ACHN (cell line): ENCODE measurements at regions not wholly inside any gene's neighbourhood (a gene's known extent, or its start where the extent isn't known, plus 50 kb on each side); places are given as distances from the start of the nearest gene placed in this dataset.

Source experiments
- DNase-seq: peaks from one replicate; pipeline ENCODE4 v3.0.0-alpha.2; 2015
- in situ Hi-C: cut with HindIII; loops from 2 replicates; pipeline ENCODE4 v1.10.0; 2017; ENCODE audit warnings: low sequenced_read_pairs, low pct_ligation_motif_present, low pct_unique_long_range_greater_than_20kb

DNA sequence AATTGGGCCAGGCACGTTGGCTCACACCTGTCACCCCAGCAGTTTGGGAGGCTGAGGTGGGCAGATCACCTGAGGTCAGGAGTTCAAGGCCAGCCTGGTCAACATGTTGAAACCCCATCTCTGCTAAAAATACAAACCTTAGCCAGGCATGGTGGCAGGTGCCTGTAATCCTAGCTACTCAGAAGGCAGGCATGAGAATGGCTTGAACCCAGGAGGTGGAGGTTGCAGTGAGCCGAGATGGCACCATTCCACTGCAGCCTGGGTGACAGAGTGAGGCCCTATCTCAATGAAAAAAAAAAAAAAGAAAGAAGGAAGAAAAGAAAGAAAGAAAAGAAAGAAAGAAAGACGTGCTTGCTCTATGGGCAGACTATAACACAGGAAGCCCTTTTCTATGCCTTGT, 84.4 kb downstream of the FOXL1 start:
- no peak for DNase-seq
- in situ Hi-C loops: no loop called here

DNA sequence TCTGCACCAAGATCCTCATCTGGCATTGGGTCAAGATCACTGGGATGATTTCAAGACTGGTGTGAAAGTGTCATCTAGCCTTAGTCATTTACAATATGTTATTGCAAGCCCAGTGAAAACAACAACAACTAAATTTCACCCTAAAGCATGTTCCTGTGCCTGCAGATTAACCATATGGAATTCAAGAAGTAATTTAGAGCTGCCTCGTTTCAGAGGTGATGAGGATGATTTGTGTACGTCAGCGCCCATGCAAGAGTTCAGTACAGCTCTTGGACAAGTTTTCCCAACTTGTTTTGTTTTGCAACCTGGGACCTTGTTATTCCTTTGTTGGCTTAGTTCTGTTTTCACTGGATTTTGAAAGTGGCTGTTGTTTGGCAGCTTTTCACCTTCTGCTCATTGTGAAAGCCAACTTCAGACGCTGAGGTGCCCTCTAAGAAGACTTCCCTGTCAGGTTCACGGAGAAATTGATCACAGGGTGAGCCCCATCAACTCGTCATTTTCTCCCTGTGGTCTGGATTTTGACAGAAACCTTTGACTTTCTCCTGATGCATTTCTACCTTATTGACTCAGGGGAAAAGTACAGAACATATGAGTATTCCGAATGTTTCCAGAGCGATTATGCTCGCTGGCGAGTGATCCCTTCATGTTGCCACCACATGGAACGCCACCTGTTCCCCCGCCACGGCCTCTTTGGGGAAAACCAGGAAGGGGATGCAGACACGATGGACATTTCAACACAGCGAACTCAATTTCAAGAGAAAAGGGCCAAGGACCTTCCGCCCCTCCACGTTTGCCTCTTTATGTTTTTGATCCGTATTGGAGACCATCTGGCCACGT, 85.6 kb downstream of the FOXL1 start:
- in situ Hi-C loops: no loop called here
- DNase-seq: no peak

- in situ Hi-C loops: no loop called here
- peak; percentile 96 for DNase-seq
Measured at GRCh38 chr16:86664522-86665318, 86.4 kb downstream of the FOXL1 start.

DNA sequence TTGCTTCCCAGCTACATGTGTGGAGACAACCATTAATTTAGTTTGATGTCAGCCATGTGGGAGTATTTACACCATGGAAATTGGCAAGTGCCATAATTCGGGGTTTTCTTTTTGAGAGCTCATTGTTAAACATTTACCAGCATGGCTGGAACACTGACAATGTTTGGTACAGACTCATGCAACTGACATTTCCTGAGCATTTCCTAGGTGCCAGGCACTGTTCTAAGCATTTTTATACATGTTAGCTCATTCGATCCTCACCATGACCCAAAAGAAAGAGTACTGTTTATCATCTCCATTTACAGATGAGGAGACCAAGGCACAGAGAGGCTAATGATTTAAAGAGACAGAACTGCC, 86.9 kb downstream of the FOXL1 start:
- DNase-seq: peak; percentile 94
- in situ Hi-C loops: no loop called here

GRCh38 chr16:86665929-86666328, 87.6 kb downstream of the FOXL1 start:
- DNase-seq: no peak
- in situ Hi-C loops: no loop called here

DNA sequence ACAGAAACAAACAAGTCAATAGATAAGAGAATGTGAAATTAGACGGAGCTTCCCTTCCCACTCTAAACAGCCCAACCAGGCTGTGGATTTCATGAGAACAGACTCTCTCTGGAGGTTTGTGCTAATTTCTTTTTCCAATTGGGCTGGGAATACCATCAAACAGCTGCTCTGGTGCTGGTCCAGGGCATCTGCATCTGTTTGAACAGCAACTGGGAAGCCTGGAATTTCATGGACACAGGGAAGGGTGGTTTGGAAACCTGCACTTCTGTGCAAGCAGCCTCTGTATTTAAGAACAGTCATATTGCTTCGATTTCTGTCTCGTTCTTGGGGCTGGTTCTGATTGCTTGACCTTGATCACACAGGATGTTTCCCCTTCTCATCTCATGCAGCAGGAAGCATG, 88.7 kb downstream of the FOXL1 start:
- in situ Hi-C loops: no loop called here

GRCh38 chr16:86668136-86668910, 90.0 kb downstream of the FOXL1 start:
- no peak for DNase-seq

More for the DNA sequence above, 88.7 kb downstream of the FOXL1 start:
- no peak for DNase-seq

DNA sequence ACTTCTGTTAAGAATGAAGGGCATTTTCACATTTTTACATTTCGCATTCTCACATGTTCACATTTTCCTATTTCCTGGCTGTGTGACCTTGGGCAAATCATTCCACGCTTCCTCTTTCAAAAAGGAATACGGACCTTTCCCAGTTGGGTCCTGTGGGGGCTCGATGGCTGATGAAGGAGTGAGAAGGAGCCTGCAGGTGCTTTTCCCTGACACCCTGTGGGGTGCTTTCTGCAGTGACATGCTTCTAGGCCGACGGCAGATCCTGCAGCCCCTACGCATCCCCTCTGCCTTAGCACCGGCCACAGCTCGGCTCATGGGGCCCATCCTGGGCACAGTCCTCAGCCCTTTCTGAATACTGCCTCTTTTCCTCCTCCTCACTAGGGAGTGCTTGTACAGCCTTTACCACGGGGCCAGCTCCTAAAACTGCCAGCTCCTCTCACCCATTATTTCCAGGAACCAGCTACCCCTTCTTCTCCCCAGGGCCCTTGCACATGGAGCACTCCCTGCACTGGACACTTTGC, 91.0 kb downstream of the FOXL1 start:
- DNase-seq: no peak
- in situ Hi-C loops: no loop called here

More at GRCh38 chr16:86668136-86668910, 90.0 kb downstream of the FOXL1 start:
- in situ Hi-C loops: no loop called here

- in situ Hi-C loops: no loop called here
- no peak for DNase-seq
Measured at GRCh38 chr16:86669937-86670749, 91.8 kb downstream of the FOXL1 start.

DNA sequence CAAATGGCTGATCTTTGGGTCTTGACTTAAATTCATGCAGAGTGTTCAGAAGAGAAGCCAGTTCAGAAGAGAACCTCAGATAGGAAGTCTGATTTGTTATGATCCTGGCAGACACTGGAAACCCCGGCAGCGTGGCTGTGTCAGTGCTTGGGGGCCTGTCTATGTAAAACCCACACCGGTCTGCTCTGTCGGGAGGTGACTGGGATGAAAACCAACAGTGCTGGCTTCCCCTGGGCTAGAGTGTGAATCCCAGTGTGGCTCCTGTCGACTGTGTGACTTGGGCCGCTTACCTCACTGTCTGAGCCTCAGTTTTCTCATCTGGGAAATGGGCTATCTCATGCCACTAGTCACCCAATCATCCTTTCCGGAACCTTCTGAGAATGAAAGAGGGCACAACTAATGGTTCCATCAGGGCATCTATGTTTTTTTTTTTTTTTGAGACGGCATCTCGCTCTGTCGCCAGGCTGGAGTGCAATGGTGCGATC, 92.4 kb downstream of the FOXL1 start:
- DNase-seq: no peak
- in situ Hi-C loops: no loop called here

DNA sequence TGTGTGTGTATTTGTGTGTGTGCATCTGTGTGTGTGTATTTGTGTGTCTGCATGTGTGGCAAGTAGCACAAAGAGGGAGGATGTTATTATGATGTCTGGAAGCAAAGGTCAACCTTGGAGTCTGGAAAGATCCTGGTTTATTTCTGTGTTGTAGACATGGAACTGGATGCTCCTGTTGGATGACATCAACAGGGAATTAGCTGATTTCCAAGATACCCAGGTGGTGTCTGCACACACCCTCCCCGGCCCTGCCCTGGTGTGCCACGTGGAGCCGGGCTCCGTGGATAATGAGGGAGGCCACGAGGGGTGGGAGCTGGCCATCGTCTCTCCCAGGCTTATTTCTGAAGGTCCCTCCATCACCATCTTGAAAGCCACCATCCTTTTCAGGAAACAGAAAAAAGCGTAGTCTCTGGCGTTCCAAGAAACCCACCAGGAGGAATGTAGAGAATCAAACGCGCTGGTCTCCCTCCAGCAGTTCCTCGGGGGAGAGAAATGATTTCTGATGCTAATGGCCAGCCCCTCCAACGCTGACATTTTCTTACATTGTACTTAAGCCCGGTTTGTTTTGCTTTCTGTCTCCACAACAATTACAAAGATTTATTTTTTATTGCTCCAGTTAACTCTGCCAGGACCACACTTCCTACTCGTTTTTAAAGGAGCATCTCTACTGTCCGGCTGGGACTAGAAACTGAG, 93.3 kb downstream of the FOXL1 start:
- in situ Hi-C loops: no loop called here
- no peak for DNase-seq

DNA sequence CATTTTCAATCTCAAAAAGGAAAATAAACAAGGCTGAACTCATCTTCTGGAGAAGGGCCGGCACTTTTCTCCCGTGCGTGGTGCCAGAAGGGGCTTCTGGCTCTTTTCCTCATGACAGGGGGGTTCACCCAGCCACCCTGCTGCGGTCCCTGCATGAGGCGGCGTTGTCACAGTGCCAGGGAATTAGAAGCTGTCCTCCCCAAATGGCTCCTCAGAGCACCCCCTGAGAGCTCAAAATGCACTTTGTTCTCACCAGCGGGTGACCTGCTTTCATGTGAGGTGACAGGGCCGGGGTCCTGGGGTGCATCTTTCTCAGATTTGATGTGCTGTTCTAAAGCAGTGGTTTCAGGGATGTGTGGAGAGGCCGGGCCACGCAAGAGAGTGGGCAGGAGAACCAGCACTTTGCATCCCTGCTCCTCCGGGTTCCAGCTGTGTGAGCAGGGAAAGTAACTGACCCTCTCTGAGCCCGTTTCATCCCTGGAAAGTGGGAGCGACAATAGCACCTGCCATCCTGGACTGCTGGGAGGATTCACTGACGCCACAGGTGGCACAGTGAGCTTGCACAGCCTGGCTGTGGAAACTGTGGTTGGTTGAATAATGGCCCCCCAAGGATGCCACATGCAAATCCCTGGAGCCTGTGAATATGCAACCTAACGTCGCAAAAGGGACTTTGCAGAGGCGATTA, 94.0 kb downstream of the FOXL1 start:
- DNase-seq: no peak
- in situ Hi-C loops: no loop called here

DNA sequence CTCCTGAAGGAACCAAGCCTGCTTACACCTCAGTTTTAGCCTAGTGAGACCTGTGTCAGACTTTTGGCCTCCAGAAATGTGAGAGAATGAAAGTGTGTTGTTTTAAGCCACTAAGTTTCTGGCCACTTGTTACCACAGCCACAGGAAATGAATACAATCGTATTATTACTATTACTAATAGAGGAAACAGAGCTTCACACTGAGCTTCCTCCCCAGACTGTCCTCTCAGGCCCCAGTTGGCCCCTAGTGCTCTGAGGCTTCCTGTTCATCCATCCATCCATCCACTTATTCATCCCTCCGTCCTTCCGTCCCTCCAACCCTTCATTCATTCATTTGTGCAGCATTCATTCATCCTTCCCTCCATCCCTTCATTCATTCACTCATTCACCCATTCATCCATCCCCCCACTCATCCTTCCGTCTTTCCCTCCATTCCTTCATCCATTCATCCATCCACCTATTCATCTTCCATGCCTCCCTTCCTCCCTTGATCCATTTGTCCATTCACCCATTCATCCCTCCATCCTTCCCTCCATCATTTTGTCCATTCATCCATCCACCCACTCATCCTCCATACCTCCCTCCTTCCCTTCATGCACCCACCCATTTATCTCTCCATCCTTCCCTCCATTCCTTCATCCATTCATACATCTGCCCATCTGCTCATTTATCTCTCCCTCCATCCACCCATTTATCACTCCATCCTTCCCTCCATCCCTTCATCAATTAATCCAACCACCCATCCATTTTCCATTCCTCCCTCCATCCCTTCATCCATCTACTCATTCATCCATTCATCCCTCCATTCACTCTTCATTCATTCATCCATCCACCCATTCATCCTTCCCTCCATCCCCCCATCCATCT, 95.0 kb downstream of the FOXL1 start:
- DNase-seq: no peak
- in situ Hi-C loops: no loop called here

DNA sequence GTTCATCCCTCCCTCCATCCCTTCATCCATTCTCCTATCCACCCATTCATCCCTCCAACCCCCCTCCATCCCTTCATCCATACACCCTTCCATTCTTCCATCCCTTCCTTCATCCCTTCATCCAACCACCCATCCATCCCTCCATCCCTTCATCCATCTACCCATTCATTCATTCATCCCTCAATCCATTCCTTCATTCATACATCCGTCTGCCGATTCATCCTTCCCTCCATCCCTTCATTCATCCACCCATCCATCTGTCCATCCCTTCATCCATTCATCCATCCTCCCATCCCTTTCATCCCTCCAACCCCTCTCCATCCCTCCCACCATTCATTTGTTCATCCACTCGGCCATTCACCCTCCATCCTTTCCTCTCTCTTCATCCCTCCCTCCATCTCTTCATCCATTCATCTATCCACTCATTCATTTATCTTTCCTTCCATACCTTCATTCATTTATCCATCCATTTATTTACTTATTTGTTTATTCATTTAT, 95.7 kb downstream of the FOXL1 start:
- no peak for DNase-seq
- in situ Hi-C loops: no loop called here

- in situ Hi-C loops: no loop called here
- DNase-seq: no peak
Measured at GRCh38 chr16:86676254-86676670, 97.9 kb downstream of the FOXL1 start.

DNA sequence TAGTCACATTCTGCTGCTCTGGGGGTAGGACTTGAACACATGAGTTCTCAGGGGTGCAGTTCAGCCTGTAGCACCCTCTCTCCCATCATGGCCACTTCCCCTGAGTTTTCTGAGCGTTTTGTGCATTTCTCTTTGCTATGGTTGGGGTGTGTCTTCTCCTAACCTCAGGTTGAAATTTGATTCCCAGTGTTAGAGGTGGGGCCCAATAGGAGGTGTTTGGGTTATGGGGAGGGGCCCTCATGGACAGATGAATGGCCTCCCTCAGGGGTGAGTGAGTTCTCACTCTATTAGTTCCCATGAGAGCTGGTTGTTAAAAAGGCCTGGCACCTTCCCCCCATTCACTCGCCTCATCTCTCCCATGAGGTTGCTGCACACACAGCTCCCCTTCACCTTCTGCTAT, 101.1 kb downstream of the FOXL1 start:
- in situ Hi-C loops: no loop called here
- DNase-seq: no peak
